Ovary (tissue), 3 donors: ENCODE measurements at regions not wholly inside any gene's neighbourhood (a gene's known extent, or its start where the extent isn't known, plus 50 kb on each side); places are given as distances from the start of the nearest gene placed in this dataset.

ENCODE experiments used
- CTCF ChIP-seq, 3 donors: fragments of 450-650 bp in 2 of 3; fragments of 200-600 bp in 1 of 3; IDR thresholded peaks; one replicate each; pipeline versions ENCODE4 v1.5.1 to v1.8.0; 2016 to 2022; ENCODE audit warnings: antibody characterized with exemption in 3 of 3, mild to moderate bottlenecking in 1 of 3
- EP300 ChIP-seq: sonication (generic); formaldehyde crosslinking; IDR thresholded peaks from one replicate; pipeline ENCODE4 v1.6.1; 2017; ENCODE audit warnings: antibody characterized with exemption
- POLR2A ChIP-seq: fragments of 450-650 bp; IDR thresholded peaks from one replicate; pipeline ENCODE4 v1.6.1; 2017; ENCODE audit warnings: antibody characterized with exemption, mild to moderate bottlenecking, moderate library complexity
- donor health status: DM: no; HTN: no; CAD: no.

GRCh38 chr20:43821795-43822194 lies 92.9 kb upstream of the TOX2 start:
- TF ChIP-seq CTCF (IDR thresholded peaks at IDR 0.05) (no peak), EP300 (no peak), POLR2A (no peak)
